Right hindlimb (tissue), 1 donor: ENCODE measurements at regions not wholly inside any gene's neighbourhood (a gene's known extent, or its start where the extent isn't known, plus 50 kb on each side); places are given as distances from the start of the nearest gene placed in this dataset.

Experiments
- DNase-seq: peaks from one replicate; pipeline ENCODE4 v3.0.0-alpha.2; 2018

DNA sequence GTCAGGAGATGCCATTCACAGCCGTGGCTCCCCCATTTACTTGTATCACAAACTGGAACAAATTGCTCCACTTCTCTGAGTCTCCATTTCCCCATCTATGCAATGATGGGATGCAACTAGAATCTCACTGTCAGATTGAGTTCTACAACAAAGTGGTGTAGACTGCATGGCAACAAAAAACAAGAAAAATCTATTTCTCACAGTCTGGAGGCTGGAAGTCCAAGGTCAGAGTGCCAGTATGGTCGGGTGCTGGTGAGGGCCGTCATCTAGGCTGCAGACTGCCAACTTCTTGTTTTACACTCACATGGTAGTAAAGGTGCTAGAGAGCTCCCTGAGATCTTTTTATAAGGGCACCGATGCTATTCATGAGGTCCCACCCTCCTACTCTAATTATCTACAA, 158.4 kb upstream of the BCL6 start:
- no peak for DNase-seq

DNA sequence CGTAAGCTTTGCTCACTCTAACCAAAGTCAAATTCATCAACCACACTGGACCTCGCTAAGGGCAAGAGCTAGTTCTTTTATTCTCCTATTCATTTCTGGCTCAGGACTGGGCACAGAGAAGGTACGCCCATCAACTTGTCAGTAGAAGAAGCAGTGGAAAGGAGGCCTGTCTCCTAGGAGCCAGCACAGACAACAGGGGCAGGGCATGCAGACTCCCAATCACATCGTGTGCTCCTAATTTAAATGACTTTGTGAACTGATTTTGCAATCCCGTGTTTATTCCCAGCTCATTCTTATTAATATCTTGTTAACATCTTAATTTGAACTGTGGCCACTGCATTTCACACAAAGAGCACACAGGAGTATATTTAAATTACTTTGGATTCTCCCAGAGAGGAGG, 161.1 kb upstream of the BCL6 start:
- DNase-seq: no peak

DNA sequence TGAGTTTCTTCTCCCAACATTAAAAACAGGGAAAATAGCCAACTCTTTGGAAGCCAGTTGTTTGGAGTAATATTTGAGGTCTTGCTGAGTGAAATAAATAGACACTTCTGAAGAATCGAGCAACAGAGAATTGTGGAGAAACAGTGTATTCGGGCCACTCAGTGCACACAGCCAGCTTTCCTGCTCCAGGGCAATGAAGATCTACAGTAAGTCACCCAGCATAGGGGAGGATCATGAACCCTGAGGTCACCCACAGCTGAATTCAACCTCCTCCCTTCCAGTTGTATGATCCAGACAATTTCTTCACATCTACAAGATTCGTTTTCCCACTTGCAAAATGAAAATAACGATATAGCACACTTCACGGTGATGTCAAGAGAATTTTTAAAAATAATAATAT, 161.7 kb upstream of the BCL6 start:
- DNase-seq: no peak

DNA sequence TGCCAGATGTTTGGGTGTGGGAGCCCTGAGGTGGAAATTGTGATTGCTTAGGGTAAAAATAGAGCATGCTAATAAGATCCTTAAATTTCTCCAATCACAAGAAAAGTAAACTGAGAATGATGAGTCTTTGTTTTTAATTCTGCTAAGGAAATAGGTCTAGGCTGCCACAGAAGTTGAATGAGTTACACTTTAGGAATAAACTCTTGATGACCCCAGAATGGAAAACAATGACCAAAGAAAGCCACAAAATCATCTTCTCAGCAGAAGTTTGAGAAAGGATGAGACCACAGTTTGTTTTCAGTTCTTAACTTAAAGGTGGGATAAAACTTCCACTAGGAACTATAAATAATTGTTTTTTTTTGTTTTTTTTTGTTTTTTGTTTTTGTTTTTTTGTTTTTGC, 164.6 kb upstream of the BCL6 start:
- DNase-seq: no peak

DNA sequence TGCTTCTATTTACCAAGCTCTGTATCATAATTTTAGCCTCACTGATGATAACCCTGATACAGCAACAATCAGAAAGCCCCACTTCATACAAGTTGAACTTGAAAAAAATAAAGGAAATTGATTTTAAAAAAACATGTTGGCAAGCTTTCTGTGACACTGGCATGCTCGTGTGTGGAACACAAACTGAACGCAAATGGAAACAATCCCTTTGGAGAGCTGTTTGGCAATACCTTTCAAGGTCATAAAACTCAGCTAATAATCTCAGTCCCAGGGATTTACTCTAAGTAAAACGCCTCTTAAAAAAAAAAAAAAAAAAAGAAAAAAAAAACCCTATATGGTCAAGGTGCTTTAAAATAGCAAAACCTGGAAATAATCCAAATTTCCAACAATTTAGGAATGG, 166.7 kb upstream of the BCL6 start:
- DNase-seq: no peak

DNA sequence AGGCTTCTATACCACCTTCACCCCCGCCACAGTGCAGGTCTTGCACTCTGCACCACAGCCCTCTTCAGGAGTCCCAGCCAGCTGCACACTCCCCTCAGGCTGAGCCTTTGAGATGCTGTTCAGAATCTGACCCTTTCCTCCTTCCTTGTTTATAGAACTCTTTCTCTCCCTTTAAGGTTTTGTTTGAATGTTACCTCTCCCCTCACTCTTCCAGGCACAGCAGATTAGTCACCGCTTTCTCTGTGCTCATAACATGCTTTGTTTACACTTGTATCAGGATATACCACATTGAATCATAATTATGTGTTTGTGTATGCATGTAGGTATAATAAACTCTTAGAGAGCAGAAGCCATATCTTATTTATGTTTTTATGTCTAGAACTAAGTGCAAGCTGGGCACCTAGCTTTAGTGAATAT, 168.4 kb upstream of the BCL6 start:
- DNase-seq: no peak

DNA sequence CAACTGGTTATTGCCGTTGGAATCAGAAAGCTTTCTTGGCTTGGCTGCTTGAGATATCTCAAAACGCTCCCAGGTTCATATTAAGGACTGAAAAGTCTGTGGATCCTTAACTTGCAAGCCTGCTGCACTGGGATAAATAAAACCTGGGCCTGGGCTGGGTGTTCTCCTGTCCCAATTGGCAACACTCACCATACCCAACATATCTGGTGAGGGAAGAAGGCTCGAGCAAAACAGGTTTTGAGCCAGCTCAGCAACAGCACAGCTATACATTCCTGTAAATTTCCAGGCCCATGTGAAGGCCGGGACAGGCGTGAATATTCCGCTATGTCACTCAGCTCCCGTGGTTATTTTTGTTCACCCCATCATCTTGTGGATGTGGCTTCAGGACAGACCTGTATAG, 169.0 kb upstream of the BCL6 start:
- DNase-seq: no peak

DNA sequence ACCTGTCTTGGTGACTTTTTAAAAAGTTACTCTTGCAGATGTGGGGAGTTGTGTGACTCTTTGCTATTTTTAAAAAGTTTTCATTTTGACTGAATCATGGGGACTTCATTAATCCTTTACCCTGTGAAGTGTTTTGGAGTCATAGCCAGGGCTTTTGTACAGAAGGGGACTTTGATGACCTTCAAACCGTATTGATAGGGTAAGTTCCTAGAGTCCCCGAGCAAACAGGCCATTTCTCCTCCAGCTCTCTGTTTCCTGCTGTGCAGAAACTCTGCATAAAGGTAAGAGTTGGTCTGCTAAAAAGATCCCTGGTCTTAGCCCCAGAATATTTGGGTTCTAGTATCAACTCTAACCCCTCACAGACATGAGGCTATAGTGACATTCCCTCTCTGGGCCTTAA, 170.8 kb upstream of the BCL6 start:
- no peak for DNase-seq

DNA sequence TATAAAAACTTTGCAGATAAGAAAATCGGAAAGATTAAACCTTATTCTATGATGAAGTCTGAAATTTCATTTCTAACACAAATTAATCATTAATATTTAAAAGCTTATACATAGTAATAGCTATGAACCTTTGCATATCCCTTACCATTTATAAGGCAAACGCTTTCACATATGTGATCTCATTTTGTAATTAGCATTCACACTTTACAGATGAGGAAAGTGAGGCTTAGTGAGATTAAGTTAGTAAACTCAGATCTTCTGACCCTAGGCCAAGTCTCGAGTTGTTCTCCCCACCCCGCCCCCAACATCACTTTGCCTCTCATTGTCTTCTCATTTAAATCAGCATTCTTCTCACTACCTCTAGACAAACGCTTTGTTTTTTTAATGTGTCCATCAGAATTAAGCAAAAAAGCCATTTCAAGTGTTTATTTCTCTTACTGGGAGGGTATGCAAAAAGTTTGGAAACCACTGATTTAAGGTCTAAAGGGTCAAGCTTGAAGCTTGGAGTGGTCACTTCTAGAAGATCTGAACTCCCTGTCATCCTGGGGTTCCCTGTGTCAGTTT, 172.9 kb upstream of the BCL6 start:
- DNase-seq: no peak

DNA sequence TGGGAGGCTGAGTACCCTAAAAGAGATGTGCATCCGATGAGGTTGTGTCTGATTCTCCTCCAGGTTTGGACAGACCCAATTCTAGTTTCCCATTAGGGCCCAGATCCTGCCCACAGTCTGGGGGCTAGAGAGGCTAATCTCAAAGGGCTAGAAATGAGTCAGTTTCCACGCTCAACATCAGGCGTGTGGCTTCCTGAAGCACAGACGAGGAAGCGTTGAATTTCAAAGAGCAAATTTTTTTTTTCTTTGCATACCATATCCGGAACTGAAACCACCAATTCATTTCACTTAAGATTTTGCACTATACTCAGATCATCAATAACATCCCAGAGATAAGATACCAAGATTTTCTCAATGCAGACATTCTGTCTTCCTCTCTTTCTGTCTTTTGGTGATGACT, 173.8 kb upstream of the BCL6 start:
- no peak for DNase-seq

DNA sequence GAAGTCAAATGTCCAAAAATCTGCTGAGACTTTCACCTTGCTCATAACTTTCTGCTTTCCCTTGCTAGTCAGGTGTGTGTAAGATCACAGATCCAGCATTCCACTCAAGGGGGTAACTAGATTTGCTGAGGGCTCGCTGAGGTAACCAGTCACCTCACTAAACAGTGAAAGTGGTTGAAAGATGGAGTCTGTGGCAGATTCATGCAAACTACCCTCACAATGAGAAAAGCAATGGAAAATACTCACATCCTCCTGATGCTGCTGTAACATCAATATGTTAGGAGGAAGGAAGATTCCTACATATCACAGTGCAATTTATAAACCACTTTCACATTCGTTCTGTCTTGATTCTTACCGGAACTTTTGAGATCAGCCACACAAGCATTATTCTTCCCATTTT, 174.3 kb upstream of the BCL6 start:
- no peak for DNase-seq

DNA sequence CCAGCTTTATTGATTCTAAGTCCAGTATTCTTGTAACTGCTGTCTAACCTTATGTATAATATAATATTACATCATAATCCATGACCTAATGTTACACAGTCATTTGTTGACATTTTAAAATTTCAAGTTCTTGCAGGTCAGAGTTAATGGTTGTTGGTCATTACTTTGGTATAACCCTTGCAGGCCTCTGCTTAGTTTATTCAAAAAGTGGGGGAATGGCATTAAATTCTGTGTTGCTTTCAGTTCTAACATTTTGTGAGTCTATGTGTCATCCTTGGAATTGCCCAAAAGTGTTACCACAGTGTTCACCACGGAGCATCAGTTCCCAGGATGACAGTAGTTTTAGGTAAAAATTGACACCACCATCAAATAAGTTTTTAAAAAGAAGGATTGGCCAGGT, 174.8 kb upstream of the BCL6 start:
- no peak for DNase-seq

DNA sequence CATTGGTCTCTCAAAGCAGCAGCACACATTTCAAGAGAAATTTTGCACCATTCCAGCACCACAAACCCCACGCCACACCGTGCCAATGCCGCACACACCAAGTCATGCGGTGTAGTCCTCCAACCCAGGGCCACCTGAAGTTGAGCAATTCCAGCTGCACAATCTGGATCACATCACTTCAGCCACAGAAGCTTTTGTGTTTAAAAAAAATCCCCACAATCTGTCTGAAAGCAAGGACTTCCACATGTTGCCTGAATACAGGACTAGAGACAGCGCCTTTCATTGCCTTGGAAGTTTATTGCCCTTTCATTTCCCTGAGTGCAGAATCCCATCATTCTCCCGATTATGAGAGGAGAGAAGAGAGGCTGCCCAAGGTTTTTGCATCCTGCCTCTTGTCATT, 175.6 kb upstream of the BCL6 start:
- no peak for DNase-seq

DNA sequence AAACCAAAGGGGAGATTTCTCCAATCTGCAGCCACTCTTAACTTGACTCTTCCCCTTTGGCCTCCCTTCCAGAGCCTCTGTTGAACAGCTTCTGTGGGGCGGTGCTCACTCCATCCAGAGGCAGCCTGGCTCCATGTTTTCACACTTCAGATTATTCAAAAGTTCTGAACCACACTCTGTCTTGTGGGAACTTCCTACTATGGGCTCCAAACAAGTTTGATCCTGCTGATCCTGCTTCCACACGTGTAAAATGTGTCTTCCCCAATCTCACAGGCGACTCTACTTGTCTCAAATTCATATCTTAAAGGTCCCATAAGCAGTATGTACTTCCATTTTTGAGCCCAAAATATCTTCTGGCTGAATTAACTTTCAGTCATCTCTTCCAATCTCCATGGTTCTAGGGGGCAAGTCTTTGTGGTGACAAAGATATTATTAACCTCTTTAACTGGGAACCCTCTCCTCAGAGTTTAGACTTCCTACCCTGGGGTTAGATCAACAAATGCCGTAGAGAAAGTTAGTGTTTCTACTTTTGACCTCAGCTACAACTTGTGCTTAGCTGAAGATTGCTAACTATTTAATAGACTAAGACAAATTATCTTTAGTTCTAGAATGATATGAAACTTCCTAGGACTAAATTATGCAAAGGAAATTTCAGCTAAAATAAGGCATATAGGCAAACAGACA, 176.3 kb upstream of the BCL6 start:
- DNase-seq: no peak

DNA sequence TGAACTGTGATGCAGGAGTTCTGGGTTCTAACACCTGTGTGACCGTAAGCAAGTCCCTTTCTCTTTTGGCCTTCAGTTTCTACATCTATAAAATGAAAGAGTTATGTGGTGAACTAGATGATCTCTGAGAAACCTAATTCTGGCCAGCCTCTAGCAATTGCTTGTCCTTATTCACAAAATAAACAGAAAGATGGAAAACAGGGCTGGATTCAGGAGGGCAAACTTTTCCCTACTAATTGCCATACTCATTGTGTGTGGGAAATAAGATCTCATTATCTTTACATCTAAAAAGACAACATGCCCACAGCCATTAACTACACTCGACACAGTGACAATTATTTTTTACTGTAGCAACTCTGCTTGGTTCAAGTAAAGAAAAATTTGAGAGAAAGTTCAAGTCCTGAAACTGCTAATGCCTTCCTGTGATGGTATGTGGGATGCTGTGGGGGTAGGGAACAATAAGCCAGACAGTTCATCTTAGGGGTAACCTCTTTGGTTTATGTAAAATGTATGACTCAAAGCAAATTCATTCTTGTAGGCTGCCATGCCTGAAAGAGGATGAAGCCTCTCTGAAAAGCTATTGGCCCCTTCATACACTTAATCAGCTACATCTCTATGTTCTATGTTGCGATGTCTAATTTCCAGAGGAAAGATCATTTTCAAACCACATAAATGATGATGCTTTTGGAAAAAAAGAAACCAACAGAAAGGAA, 177.6 kb upstream of the BCL6 start:
- DNase-seq: no peak

DNA sequence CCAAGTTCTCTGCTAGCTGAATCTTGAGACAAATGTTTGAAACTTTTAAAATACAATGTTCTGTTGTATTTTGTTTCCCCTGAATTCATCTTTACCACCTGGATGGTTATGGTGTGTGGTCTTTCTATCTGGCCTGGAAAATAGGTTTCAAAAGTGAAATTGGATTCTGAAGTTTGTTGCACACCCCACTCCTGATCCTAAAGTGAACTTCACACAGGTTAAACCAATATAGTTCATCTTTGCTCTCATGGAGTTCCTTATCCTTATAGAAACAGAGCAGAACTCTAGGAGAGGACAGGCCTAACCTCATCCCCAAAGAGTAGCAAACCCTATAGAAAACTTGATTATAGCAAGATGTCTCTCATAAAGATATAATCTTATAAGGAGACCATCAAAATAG, 179.4 kb upstream of the BCL6 start:
- no peak for DNase-seq

DNA sequence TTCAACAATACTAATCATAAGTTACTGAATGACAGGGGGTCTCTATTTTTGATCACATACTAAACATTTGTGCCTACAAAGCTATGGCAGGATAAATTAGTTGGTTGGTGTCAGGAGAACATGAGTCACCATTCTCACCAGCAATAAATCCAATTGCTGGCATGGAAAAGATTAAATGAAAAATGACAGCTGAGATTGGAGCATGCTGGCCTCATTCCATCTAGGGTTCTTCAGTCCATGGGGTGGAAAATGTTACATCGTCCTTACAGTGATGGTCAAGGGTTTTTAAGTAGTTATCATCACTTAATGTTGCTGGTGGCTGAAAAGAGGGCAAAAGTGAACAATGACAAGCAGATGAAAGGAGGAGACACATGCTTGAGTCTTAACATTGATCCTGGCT, 180.1 kb upstream of the BCL6 start:
- DNase-seq: no peak

DNA sequence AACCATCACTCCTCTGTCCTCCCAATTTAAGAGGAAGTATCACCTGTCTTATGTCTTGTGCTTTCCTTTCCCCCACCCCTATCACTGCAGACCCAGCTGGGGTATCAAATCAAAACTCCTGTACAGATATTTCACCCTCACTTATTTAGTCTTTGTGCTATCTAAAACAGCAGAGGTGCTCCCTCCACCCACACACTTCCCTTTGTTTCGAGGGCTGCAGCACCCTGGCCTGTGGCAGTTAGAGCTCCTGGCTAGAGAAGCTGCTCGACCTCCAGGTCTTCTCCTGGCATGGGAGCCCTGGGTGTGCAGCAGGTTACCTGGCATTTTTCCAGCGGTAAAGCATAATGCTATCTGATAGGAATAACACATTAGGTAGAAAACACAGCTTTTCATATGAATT, 181.4 kb upstream of the BCL6 start:
- no peak for DNase-seq

DNA sequence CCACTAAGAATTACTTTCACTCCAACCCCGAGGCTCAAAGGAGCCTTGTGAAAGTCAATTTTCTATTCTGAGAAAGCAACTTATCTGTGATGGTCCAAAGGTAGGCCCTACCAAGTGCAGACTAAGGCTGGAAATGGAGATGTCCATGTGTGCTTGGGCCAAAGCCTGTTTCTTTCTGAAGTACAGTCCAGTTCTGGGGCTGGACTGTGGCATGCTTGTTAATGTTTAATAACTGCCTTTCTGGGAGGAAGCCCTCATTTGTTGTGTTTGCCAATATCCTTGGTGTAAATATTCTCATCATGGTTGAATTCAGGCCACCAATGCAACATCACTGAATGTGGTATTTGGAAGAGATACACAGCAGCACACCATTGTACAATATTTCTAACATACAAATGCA, 182.3 kb upstream of the BCL6 start:
- DNase-seq: no peak

DNA sequence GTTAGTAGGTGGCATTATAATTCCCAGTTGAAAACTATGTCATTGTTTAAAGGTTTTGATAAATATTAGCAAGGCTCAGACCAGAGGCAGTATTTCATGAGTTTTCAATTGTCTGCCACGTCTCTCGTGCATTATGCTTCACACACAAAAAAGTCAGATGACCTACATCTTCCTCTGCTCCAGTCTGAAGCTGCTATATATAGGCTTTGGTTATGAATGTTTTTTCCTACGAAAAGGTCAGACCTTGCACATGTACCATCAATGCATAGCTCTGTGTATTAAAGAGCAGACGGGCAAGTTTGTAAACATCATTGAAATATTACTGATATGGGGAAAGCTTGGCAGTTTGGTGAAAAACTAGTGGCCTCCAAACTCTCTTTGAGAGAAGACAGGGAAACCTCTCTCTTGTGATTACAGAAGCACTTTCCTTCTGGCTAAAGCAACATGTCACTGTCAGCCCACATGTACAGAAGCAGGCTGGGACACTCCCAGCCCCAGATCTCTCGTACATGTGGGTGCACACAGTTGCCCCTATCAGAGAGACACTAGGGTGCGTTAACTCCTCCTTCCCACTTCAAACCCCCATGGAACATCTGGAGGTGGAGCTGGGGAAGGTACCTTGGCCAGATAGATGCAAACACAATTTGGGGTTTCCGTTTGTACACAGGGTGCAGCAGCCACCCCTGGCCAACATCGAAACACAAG, 184.0 kb upstream of the BCL6 start:
- no peak for DNase-seq

DNA sequence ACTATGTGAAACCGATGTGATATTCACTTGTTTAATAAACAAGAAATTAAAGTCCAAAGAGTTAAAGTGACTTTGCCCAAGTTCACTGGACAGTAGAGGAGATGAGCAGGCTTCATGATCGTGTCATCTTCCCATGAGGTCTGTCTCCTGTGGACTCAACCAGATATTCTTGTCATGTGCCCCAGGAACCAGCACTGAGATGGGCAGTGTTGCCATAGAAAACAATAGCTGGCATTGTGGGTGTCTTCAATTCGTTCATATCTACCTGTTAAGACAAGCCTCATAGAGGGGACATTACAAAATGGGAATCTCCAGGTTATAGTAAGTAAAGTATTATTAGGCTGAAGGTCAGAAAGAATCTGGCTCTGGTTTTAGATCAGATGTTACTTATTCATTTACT, 184.8 kb upstream of the BCL6 start:
- no peak for DNase-seq

DNA sequence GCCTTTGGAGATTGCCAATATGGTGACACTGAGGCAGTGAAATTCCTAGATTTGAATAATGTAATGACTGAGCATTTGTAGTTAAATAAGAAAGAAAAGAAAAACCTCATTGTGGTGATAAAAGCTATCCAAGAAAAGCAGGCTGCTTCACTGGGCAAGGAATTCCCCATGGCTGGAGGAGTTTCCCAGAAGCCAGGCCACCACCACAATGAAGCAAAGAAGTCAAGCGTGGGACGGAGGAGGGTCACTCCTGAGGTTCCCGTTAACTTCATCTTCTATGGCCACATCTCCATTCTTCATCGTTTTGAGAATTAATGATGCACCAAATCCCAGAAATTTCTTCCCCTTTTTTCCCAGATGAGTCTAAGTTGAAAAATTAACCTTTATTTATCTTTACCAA, 185.8 kb upstream of the BCL6 start:
- no peak for DNase-seq

DNA sequence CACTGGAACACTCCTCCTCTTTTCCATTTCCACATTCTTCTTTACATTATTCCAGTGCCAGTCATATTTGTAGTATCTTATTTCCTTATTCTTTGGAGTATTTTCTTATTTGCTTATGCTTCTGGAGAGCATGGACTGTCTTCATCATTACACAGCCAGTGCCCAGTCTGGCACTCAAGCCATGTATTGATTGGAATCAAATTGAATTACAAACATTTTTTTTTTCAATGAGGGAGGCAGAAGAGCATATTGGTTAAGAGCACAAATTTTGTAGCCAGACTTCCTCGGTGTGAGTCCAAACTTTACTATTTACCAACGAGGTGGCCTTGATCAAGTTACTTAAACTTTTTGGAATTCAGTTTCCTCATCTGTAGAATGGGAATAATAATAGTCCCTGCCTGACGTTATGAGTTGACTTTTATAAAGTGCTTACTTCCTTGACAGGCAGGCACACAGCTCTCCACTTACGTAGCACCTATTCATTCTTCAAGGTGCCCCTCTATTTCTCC, 186.6 kb upstream of the BCL6 start:
- DNase-seq: no peak

DNA sequence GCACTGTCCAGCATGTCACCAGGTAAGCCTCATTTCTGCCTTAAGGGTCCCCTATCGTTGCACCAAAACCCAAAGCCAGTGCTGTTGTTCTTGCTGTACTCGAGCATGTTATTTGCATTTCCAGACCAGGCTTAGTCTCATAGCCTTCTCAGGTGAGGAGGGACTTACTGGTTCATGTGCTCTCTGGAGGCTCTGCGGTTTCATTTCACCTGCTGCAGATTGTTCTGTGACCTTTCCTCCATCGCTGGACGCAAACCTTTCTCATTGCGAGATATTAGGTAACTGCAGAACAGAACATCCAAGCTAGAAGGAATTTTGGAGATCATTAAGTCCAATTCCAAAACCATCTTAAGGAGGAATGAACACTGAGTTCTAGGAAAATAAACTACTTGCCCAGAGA, 187.3 kb upstream of the BCL6 start:
- no peak for DNase-seq
